HT1080 (cell line): ENCODE measurements at regions not wholly inside any gene's neighbourhood (a gene's known extent, or its start where the extent isn't known, plus 50 kb on each side); places are given as distances from the start of the nearest gene placed in this dataset.

Experiments used
- DNase-seq: peaks from one replicate; pipeline ENCODE4 v3.0.0-alpha.2; 2015; ENCODE audit warnings: low read depth

DNA sequence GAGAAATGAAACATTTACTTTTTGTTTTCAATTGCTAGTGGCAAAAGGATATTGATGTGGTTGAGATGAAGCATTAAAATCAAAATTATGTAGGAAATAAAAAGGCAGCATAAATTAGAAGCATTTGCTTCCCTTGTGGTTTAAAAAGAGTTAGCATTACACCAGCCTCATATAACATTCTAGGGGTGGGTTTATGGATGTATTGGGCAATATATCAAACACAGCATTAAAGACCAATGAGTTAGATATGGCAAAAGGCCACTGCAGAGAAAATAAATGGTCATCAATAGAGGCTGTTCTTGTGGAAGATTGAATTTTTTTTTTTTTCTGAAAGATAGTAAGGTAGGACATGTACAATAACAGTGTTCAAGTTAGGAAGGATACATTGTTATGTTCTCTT lies 473.0 kb downstream of the TLR4 start:
- no peak for DNase-seq

DNA sequence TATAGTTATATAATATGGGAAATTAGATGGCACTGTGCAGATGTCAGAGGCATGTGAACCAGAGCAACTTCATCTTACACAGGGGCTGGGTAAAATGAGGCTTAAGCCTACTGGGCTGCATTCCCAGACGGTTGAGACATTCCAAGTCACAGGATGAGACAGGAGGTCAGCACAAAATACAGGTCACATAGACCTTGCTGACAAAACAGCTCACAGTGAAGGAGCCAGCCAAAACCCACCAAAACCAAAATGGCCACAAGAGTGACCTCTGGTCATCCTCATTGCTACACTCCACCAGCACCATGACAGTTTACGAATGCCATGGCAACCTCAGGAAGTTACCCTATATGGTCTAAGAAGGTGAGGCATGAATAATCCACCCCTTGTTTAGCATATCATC lies 479.4 kb downstream of the TLR4 start:
- peak; percentile 10 for DNase-seq

DNA sequence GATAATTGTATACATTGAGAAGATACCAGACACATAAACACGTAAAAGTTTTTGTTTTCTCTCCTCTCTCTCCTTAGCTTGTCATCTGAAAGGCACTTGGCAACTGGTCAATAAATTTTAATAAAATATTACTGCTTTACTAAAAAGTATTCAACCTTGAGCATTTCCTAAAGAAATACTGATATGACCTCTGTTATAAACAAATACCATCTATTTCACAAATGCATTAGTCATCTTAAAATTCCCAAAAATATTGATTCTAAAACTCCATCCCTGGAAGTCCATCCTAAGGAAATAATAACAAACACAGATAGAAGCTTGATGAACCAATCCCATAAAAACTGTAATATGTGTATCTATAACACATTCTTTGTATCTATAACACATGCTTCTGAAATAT lies 483.2 kb downstream of the TLR4 start:
- DNase-seq = no peak

DNA sequence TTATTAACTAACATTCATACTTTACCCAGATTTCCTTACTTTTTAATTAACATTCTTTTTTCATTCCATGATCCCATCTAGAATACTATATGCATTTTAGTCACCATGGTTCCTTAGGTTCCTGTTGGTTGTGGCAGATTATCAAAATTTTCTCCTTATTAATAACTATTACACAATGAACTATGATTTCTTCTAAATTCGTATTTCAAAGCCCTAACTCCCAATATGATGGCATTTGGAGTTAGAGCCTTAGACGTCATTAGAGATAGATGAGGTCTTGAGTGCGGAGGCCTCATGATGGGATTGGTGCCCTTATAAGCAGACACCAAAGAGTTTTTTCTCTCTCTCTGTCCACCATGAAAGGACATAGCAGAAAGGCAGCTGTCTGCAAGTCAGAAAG lies 485.4 kb downstream of the TLR4 start:
- no peak for DNase-seq

DNA sequence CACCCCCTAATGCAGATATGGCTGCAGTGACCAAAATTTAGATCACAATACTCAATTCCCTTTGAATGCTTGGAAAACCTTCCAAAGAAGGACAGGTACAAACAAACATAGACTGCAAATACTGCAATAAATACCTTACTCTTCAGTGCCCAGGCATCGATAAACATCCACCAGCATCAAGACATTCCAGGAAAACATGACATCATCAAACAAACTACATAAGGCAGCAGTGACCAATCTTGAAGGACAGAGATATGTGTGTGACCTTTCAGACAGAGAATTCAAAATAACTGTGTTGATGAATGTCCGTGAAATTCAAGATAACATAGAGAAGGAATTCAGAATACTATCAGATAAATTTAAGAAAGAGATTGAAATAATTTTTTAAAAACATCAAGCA lies 488.6 kb downstream of the TLR4 start:
- DNase-seq = no peak

DNA sequence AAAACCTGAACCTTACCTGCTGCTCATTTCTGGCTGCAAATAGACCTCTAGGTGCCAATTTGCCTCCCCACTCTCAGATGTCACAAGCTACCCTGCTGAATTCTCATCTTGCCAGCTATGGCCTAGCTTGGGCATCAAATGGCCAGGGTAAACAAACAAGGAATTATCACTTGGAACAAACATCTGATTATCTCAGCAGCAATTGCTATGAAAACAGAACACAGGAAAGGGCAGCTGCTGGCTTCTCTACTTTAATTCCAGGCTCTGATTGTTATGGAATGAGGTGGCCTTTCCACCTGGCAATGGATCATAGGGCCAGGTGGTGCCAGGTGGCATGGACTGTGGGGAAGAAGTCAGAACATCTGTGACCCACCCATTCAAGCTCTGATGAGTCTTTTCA lies 505.1 kb downstream of the TLR4 start:
- no peak for DNase-seq

DNA sequence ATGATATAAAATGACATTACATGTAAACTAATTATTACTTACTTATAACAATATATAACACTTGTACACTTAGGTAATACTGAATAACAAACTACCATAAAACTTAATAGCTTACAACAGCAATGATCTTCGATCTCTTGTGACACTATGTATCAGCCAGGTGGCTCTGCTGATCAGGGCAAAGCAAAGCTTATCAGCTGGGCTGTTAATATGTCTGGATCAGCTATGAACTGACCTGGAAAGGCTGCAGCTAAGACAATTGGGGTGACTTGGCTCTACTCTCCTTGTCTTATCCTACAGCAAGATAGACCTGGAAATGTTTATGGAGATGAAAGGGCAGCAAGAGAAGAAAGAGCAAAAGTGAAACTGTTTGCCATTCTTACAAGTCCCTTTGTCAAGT lies 511.3 kb downstream of the TLR4 start:
- DNase-seq = no peak

DNA sequence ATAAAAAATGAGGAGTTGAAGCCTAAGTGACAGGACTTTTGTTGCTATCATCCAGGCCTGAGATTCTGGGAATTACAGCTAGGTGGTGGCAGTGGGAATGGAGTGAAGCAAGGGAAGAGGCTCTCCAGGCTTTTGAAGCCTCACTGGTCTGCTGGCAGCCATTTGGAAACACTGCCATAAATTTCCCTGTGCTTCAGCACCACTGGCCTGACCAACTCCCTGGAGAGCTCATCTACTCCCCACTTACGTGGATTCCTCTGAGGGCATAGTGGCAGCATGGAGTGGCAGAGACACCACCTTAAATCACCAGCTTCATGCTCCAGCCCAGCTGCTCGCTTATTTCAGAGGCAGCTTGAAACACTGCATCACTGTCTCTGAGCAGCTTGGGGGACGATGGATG lies 518.2 kb downstream of the TLR4 start:
- peak; percentile 36 for DNase-seq

DNA sequence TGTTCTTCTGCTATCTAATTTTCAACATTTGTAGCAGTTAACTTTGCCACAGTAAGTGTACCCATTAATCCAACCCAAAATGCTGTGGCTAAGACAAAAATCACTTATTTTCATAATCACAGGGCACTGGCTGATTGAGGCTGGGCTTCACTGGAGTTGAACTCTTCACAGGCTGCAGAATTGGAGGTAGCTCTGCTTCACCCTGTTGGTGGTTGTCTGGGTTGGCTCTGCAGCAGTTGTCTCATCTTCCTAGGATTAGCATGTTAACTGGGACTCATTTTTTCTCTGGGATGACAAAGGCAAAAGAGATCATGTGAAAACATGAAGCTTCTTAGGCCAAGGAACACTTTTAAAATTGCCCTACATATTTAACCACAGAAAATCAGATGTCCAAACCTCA lies 518.9 kb downstream of the TLR4 start:
- no peak for DNase-seq

DNA sequence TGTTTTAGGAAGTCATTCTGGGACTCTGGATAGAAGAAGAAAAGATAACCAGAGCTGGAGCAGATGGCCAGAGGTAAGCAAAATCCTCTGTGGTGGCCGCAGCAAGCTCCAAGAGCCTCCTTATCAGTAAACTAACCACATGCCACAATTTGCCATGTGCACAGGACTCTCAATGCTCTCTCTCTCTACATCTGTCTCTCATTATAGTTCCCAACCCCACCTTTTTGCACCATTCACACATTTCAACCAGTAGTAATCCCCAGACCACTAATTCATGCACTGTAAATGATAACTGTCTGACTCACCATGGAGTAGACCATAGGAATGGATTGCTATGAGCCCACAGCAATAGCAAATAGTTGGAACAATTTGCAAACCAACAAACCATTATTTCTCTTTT lies 526.1 kb downstream of the TLR4 start:
- DNase-seq = peak; percentile 5

DNA sequence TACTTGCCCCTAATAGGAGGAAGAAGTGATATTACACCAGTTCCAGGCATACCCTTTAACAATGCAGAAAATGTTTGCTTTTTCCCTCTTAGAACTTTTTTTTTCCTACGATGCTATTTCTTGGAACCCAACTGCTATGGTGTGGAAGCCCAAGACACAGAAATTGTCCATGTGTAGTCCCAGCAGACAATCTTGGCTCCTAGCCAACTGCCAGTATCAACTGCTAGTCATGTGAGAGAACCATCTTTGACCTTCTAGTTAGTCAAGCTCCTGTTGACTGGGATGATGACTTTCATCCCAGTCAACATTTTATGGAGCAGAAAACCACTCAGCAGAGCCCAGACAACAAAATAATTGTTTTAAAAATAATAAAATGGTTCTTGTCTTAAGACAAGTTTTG lies 532.4 kb downstream of the TLR4 start:
- DNase-seq = no peak

DNA sequence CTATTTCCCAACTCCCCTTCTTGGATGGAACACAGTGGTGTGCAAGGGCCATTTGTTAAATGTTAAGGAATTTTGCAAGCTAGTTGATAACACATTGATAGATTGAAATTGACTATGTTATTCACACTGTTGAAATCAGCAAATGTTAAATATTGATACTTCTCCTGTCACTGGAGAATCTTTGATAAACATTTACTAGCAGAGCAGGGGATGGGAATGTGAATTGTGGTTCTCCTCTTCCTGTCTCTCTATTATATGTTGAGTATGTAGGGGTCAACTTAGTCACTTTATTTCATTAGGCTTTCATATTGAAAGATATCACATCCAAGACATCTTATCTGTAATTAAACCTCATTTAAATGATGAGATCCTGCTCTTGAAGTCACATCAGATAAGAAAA lies 533.9 kb downstream of the TLR4 start:
- no peak for DNase-seq

DNA sequence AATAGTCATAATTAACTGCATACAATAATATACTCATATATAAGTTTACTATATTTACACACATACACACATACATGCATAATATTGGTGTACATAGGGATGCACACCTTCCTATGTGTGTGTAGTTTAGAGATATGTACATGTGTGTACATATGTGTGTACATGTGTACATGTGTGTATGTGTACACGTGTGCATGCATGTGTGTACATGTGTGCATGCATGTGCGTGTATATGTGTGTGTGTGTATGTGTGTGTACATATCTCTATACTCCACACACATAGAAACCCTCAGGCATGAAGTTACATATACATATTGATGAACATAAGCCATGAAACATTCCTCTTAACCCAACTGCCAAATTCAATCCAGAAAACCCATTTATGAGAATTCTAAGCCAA lies 547.8 kb downstream of the TLR4 start:
- no peak for DNase-seq

DNA sequence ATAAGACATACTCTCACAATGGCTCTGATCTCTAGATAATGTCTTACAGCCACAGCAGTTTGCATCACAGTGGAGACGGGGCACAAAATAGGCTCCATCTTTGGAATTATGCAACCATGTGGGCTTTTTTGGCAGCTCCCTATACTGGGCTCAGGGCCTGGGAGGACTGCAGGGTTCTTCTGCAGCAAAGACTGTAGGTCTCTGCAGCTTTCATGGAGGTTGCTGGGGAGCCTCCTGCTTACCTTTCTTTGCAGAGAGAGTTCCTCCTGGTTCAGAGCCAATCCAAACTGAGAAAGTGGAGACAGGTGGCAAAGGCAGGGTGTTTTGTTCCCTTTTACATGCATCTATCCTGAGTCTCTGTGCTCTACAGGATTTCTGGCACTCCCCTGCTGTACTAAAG lies 558.0 kb downstream of the TLR4 start:
- no peak for DNase-seq

DNA sequence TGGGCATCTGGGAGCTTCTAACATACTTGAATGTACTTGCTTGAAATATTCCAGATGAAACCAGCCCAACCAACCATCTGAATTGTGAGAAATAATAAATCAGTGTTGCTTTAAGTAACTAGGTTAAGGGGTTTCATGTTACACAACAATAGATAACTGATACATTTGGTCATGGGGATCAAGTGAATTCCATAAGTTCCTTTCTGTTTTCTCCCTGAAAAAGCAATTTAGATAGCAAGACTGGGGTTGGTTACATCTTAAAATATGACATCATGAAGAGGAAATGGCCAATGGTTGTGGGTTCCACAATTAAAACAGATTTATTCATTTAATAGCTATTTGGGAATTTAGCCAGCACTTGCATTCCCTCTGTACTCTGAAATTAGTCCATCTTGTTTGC lies 559.7 kb downstream of the TLR4 start:
- DNase-seq = no peak

DNA sequence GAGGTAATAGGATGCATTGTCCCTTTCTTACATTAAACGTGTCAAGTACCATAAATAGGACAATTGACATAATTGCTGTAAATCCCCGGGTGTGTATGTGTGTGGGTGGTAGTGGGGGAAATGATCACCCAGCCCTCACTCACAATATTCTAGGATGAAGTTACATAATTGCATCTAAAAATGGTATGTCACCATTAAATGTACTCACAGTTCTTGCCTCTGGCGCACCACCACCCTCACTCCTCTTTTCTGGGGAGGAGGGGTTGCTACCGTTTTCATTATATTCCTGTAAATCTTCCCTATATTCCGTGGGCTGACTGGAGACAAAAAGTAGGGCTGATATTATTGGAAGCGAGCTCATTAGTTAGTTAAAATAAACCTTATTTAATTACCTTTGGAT lies 563.8 kb downstream of the TLR4 start:
- DNase-seq = no peak

DNA sequence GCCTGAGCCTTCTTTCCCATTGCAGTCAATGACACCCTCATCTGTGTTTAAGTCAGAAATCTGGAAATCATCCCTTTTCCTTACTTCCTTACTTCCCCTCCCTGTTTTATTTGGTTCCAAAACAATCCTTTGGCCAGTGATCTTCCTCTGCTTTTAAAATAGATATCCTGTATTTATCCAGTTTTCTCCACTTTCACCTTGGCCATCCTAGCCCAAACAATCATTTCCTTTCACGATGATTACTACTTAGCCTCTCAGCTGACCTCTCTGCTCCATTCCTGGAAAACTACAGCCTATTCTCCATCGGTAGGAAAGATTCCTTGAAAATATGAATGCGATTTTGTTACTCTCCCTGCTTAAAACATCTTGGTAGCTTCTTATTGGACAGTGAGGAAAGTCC lies 565.4 kb downstream of the TLR4 start:
- DNase-seq = no peak

DNA sequence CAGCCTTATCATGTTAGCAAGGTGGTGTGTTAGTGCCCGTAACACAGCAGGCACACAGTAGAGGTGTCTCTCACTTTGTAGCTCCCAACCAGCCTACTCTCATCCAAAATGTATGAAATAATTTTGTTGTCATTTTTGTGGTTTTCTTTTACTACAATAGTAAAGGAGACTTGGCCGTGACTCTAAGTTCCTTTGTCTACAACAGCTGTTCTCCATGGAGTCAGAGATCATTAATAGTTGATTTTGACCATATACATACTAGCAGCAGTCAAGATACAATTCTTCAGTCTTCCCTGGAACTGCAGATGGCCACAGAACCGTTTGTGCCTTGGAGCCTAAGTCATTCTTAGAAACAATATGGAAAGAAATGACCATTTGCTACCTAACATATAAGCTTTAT lies 567.1 kb downstream of the TLR4 start:
- no peak for DNase-seq

DNA sequence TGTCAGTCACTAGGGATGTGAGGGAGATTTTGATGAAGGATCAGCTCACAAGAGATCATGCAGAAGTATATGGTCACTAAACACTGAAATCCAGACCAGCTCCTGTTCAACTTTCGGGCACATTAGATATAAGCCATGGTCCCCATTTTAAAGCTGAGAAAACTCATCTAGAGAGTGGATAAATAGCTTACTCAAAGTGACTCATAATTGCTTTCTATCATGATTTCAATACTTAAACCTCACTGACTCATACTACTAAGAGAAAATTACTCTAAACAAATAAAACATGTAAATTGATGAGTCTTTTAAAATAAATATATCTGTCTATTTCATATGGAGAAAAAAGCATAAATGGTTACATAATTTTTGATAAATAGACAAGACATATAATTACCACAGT lies 567.7 kb downstream of the TLR4 start:
- peak; percentile 28 for DNase-seq

DNA sequence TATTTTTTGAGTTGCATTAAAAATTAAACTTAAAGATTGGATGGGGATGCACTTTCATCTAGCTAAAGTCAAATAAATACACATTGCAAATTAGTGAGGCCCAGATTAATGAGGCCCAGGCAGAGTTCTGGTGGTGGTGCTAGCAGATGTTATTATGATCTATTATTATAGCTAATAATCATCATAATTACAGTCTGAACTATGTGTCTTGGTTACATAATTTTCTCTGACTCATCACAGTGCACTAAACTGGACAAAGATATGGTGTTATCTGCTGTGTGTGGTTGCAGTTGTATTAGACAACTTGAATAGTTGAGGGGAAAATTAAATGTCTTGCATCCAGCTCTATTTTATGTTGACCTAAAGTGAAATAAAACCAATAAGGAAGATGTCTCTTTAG lies 568.8 kb downstream of the TLR4 start:
- no peak for DNase-seq

DNA sequence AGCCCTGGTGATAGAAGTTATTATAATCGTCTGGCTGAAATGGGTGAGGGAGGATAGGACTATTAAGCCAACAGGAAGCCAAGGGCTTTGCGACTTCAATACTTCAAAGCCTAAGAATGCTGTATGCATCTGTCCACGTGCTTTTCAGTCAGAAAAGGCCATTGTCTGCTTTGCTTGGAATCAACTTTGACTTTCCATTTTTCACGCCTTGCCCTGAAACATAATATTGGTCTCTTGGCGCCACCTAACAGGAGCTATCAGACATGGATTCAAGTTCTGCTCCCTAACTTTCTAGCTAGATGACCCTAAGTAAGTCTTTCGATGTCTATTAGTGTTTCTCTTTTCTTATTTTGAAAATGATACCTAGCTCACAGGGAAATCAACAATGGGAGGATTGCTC lies 572.6 kb downstream of the TLR4 start:
- no peak for DNase-seq

DNA sequence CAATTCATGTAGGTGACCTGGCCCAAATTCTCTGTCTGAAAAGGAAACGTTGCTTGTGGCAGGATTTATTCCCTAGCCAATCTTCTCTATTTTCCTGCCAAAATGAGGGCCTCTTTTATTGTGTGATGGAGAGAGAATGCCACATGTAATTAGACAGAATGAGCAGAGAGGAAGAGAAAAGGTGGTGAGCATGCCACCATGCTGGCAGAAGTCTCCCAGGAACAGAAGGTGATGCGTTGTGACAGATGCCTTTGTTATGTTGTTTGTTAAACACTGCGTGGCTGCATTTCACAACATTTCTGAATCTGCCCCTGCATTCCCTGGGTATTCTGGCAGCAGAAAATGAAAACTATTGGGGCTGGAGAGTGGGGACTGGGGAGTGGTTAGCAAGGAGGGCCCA lies 577.6 kb downstream of the TLR4 start:
- no peak for DNase-seq

DNA sequence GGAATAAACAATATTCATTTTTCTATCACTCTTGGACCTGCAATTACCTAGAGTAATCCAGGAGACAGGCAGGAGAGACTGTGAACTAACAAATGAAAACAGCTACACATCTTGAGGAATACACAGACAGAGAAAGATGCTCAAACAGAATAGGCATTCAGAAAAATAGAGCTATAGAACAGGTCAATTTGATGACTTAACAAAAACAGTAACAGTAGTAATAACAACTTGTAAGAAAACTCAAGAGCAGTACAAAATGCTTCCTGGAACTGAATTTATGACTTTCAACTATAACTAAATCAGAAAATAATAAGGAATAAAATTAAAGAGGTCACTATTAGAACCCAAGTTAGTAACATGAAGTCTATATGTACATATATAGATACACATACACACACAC lies 579.3 kb downstream of the TLR4 start:
- DNase-seq = no peak

DNA sequence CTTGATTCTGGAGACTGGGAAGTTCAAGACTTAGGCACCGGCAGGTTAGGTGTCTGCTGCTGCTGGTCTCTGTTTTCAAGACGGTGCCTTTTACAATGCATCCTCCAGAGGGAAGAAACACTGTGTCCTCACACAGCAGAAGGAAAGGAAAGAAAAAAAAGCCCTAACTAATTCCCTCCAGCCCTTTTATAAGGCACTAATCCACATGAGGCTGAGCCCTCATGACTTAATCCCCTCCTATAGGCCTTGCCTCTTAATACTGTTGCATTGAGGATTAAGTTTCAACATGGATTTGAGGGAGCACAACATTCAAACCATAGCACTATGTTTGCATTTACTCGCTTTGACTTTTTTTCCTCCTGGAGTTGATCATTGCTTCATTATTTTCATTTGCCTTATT lies 585.9 kb downstream of the TLR4 start:
- no peak for DNase-seq

DNA sequence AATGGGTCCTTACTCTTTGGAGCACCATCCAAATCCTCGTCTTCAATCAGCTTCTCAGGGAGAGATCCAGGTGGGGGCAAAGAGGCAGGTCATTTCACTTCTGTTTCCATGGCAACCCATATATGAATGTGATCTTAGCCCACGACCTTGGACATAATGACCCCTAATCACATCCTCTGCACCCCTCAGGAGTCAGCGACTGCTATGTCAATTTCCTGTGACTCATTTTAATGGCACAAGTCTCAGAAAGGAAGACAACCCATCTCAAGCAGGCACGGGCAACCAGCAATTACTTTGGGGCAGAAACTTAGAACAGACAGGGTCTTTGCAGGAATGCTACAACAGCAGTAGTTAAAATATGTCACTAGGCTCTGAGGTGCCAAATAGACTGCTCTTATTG lies 591.2 kb downstream of the TLR4 start:
- DNase-seq = peak; percentile 54
